Urinary bladder (tissue), 3 donors: ENCODE measurements at regions not wholly inside any gene's neighbourhood (a gene's known extent, or its start where the extent isn't known, plus 50 kb on each side); places are given as distances from the start of the nearest gene placed in this dataset.
"Not testable (repeated sequence)": the region's sequence is repeated elsewhere in the genome, so short reads cannot be mapped to it uniquely, and the experiment has no call there.

Experiments used
- DNase-seq: peaks from one replicate; pipeline ENCODE4 v3.0.0-alpha.2; 2015; ENCODE audit errors: extremely low spot score
- H3K27ac ChIP-seq: one replicate; pipeline ENCODE4 v1.5.1; 2013; ENCODE audit warnings: low read depth, mild to moderate bottlenecking, moderate library complexity
- H3K36me3 ChIP-seq: one replicate; pipeline ENCODE4 v1.6.1; 2013; ENCODE audit warnings: mild to moderate bottlenecking, moderate library complexity; ENCODE audit not compliant: insufficient read depth
- H3K4me1 ChIP-seq: one replicate; pipeline ENCODE4 v1.6.1; 2013; ENCODE audit warnings: mild to moderate bottlenecking, moderate library complexity; ENCODE audit not compliant: insufficient read depth
- H3K4me3 ChIP-seq: one replicate; pipeline ENCODE4 v1.5.1; 2013; ENCODE audit warnings: low read depth, low read length
- WGBS: extraction: QIAGEN DNeasy Blood & Tissue Kit; methylation state at CpG from one replicate; pipeline ENCODE4 v1.1.7; 2013; 5-methylcytosine and 5-hydroxymethylcytosine counted together
- donor health status: healthy with polysubstance abuse.
- donor health status: healthy.

DNA sequence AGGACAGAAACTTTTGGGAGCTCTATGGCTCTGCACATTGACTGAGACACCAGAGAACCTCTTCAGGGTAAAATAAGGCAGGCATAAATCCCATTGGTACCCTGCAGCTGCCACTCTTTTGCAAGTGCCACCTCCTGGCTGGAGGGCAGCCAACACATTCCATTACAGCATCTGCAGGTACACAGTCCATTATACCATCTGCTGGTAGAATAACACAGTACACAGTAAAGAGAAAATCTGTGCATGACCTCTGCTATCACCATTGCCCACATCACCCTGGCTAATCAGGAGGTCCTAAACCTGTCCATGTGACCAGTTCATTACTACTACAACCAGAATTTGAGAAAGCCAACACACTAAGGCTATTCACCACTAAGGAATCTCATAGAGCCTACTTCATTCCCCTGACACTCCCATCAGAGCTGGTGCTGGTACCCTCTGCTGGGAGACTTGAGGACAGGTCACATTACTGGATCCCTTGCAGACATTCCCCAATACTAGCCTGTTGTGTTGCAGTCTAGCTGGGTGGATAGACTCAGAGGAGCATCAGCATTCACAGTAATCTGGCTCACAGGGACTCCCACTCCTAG is 176.2 kb upstream of the TACR3 start:
- H3K36me3 ChIP-seq: no peaks in the 10 kb centered on the region
- no peak overlapping the region for H3K27ac ChIP-seq
- no peak overlapping the region for H3K4me3 ChIP-seq
- no peak for DNase-seq
- H3K4me1 ChIP-seq: no peaks in the 10 kb centered on the region

DNA sequence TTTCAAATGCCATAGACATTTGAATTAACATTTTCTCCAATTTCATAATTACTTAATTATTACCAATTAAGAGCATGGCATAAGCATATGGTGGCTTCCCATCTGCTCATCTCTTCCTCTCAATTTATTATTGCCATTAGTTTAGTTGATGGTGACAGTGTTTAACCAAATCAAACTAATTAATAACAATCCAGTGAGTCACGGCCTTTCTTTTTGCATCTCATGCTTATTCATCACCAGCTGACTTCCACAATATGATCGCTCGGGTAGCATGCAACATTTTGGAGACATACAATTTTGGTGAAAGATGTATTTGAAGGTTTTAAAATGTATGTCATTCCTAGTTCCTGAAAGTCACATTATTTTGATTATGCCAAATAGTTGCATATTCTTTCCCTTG is 172.8 kb upstream of the TACR3 start:
- no peaks in the 10 kb centered on the region for H3K4me1 ChIP-seq
- H3K36me3 ChIP-seq: no peaks in the 10 kb centered on the region
- H3K4me3 ChIP-seq: no peak overlapping the region
- H3K27ac ChIP-seq: no peak overlapping the region
- DNase-seq: no peak
- WGBS: 90% methylated on average over 3 of the region's 3 CpGs

DNA sequence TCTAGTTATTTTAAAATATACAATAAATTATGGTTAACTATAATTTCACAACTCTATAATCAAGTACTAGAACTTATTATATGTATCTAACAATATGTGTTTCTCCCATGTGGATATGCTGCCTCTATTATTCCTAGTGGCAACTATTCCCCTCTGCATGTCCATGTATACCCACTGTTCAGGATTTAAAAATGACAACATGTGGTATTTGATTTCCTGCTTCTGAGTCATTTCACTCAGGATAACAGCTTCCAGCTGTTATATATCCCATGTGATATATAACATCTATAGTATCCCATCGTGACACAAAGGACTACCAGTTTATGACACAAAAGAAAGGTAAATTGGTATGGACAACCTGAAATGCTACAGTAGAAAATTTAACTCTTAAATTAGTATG is 167.4 kb upstream of the TACR3 start:
- WGBS: 82% methylated on average over 1 of the region's 1 CpG
- no peak for DNase-seq

DNA sequence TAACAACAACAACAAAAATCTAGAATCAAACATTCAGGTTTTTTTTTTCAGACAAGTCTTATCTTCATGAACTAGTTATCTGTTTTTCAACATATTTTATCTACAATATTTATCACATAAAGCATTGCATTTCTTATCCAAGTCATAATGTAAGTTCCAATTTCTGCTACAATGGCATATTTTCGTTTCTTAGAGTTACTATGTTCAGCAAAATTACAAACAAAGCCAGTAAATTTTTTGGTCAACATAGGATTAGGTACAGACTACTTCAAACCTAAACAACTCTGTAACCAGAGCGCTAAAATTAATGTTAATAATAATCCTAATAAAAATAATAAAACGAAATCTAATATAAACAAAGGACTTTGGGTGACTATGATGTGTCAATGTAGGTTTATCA is 165.4 kb upstream of the TACR3 start:
- DNase-seq: no peak
- Histone ChIP-seq H3K4me1 (no peaks in the 10 kb centered on the region), H3K27ac (no peak overlapping the region), H3K4me3 (no peak overlapping the region), H3K36me3 (no peaks in the 10 kb centered on the region)
- 19% methylated on average over 3 of the region's 3 CpGs for WGBS

More for the DNA sequence above, 167.4 kb upstream of the TACR3 start:
- Histone ChIP-seq H3K4me1 (no peaks in the 10 kb centered on the region), H3K36me3 (no peaks in the 10 kb centered on the region), H3K4me3 (no peak overlapping the region), H3K27ac (no peak overlapping the region)

DNA sequence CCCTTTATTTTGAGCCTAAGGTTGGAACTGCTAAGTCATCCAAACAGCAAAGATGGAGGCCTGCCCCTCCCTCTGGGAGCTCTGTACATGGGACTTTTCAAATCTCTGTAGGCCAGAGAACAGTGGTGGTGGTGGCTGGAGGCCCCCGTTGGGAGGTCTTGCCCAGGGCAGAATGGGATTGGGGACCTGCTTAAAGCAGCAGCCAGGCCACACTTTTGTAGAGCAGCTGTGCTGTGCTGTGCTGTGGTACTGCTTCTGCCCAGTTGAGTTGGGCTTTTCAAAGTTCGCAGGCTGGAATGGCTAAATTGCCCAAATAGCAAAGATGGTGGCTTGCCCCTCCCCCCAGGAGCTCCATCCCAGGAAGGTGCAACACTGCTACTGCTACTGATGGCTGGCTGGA is 147.5 kb upstream of the TACR3 start:
- 84% methylated on average over 2 of the region's 2 CpGs for WGBS
- H3K4me3 ChIP-seq: no peak overlapping the region
- no peak for DNase-seq
- H3K36me3 ChIP-seq: no peaks in the 10 kb centered on the region
- no peak overlapping the region for H3K27ac ChIP-seq
- H3K4me1 ChIP-seq: no peaks in the 10 kb centered on the region

DNA sequence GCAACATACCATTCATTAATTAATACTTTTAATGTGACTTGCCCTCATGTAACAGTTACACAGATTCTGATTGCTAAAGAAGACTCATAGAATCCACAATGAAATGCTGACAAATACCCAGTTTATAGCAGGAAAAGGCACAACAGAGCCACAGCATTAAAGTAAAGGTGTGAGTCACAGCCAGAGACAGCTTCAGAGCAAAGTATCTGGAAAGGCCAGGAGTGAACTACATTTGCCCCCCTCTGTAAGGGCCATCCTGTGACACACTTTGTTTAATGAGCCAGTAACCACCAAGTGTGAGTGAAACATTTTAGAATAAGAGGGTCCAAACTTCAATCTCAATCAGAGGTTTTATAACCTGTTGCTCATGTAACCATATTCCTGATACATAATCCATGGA is 133.8 kb upstream of the TACR3 start:
- Histone ChIP-seq H3K36me3 (no peaks in the 10 kb centered on the region), H3K4me3 (no peak overlapping the region), H3K27ac (no peak overlapping the region), H3K4me1 (no peaks in the 10 kb centered on the region)
- DNase-seq: no peak

DNA sequence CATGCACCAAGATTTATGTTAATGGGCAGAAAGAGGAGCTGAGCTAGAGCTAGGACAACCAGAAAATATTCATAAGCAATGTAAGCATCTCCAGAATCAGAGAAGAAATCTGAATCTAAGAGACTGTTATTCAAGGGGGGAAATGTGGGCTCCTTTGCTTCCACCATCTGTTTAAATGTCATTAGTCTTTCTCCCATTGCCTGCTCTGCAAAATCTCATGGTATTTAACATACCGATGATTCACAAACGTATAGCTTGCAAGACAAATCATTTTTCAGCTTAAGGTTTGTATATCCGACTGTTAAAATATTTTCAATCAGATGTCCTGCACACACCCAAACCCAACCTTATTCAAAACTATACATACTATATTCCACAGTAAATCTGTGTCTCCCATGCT is 133.4 kb upstream of the TACR3 start:
- no peak for DNase-seq
- no peaks in the 10 kb centered on the region for H3K36me3 ChIP-seq
- WGBS: 83% methylated on average over 3 of the region's 3 CpGs
- no peak overlapping the region for H3K4me3 ChIP-seq
- no peak overlapping the region for H3K27ac ChIP-seq
- no peaks in the 10 kb centered on the region for H3K4me1 ChIP-seq

DNA sequence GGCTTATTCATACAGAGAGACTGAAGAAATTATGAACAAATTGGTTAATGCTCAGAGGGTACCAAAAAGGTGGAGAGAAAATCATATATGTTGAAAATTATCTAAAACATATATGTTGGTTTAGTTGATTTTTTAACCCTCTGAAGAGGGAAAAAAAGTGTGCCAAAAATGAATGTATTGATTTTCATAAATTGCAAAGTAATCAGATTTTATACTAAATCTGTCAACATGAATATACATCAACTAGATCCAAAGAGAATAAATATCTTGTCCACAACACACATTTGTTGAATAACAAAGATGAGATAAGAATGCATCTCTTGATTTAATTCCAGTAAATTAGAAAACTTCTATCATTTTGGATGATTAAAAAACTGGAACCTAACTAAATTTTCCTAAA is 125.3 kb upstream of the TACR3 start:
- Histone ChIP-seq H3K27ac (no peak overlapping the region), H3K4me3 (no peak overlapping the region), H3K36me3 (no peaks in the 10 kb centered on the region), H3K4me1 (no peaks in the 10 kb centered on the region)
- DNase-seq: no peak

DNA sequence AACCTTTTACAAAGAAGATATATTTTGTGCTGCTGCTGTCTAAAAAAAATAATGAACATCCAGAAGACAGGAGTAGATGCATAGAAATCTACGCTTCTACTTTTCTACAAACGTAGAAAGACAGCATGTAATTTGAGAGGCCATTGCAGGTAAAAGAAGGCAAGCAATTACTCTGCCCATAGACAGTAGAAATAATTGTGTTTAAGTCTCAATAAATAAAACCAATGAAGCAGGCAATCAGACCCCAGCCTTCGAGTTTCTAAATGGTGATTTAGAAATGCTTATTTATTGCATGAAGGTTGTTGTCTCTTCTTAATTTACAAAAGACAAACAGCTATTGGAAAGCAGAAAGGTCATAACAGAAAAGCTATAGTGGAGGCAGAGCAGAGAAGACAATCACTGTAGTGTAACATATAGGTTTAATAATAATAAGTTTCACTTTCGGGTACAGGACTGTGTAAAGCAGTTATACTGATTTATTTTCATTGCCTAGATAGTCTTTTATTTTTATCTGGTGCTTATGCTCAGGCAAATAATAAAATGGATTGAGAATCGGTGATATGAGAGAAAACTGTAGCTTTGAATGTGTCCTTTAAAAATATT is 123.0 kb upstream of the TACR3 start:
- no peak for DNase-seq
- Histone ChIP-seq H3K4me3 (no peak overlapping the region), H3K4me1 (no peaks in the 10 kb centered on the region), H3K27ac (no peak overlapping the region), H3K36me3 (no peaks in the 10 kb centered on the region)
- 66% methylated on average over 5 of the region's 5 CpGs for WGBS

DNA sequence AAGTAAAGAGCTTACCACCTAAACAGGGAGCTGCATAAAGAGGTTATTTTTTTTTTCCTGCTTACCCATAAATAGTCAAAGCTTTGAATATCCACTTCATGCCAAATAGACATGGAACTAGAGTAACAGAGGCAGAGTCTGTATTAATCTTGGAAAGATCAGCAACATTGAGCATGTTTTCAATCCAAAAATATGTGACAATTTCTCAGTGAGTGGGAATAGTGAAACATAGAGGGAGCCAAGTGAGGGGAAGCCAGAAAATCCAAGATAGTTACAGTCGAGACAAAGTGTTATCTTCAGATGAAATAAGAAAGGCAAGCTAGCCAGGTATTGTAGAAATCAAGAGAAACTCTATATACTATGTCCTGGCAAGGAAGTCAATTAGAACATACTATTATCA is 122.3 kb upstream of the TACR3 start:
- 38% methylated on average over 1 of the region's 1 CpG for WGBS
- DNase-seq: no peak
- Histone ChIP-seq H3K36me3 (no peaks in the 10 kb centered on the region), H3K4me1 (no peaks in the 10 kb centered on the region), H3K27ac (no peak overlapping the region), H3K4me3 (no peak overlapping the region)

DNA sequence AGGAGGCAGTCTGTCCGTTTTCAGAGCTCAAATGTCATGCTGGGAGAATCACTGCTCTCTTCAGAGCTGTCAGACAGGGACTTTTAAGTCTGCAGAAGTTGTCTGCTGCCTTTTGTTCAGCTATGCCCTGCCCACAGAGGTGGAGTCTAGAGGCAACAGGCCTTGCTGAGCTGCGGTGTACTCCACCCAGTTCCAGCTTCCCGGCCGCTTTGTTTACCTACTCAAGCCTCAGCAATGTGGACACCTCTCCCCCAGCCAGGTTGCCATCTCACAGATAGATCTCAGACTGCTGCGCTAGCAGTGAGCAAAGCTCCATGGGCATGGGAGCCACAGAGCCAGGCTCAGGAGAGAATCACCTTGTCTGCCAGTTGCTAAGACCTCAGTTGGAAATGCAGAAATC is 90.5 kb upstream of the TACR3 start:
- not testable (repeated sequence) for H3K4me1 ChIP-seq, H3K36me3 ChIP-seq, H3K27ac ChIP-seq, H3K4me3 ChIP-seq, DNase-seq
- 56% methylated on average over 5 of the region's 5 CpGs for WGBS

DNA sequence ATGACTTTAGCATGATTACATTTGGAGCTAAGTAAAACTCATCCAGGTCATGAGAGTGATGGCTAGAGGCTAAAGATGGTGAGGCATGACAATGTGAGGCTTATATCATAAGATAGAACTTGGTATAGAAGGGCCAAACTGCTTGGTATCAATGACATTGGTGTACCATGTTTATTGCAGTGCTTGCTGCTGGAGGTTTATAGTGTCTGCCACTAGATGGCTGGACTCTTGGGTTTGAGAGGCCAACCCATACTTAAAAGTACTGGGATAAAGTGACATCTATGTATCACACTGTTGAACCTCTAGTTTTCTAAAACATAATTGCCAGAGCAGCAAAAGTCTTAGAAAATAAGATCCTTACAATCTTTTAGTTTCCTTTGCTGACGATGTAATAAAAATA is 83.0 kb upstream of the TACR3 start:
- WGBS: 92% methylated on average over 1 of the region's 1 CpG
- Histone ChIP-seq H3K4me3 (no peak overlapping the region), H3K36me3 (no peaks in the 10 kb centered on the region), H3K4me1 (no peaks in the 10 kb centered on the region), H3K27ac (no peak overlapping the region)
- DNase-seq: no peak

DNA sequence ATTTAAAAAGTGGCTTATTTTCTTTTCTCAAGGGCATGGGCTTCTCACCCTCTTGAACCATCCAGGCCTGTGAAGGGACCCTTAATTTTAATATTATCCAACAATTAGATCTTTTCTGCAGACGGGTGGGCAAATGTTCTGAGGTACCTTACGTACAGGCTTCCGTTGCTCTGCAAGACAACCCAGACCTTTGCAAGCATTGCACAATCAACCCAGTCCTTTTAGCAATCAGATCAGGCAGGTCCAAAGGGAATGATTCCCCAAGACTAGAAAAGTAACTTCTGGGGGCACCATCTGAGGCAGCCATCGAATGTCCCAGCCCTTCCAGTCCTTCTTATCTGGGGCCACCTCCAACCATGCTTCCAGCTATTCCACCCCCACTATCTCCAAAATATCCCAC is 67.3 kb upstream of the TACR3 start:
- Histone ChIP-seq H3K36me3 (no peaks in the 10 kb centered on the region), H3K27ac (no peak overlapping the region), H3K4me1 (no peaks in the 10 kb centered on the region), H3K4me3 (no peak overlapping the region)
- WGBS: 93% methylated on average over 4 of the region's 4 CpGs
- no peak for DNase-seq

DNA sequence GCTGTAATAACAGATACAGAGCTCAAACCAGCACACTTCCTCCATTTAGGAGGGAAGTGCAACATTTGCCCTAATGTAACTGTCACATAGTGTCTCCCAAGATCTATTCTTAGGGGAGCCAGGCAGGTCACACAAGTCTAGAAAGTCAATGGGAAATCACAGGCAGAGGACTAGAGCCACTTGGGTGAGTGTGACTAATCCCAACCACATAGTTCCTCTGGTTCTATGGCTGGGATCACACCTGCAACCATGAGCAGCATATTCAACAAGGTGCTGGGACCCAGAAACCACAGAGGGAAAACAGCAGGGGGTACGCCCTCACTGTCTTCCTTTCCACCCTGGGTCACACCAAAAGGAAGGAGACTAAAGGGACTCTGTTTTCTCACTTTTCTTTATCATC is 66.8 kb upstream of the TACR3 start:
- WGBS: 68% methylated on average over 1 of the region's 1 CpG
- Histone ChIP-seq H3K27ac (no peak overlapping the region), H3K4me3 (no peak overlapping the region), H3K4me1 (no peaks in the 10 kb centered on the region), H3K36me3 (no peaks in the 10 kb centered on the region)
- no peak for DNase-seq

DNA sequence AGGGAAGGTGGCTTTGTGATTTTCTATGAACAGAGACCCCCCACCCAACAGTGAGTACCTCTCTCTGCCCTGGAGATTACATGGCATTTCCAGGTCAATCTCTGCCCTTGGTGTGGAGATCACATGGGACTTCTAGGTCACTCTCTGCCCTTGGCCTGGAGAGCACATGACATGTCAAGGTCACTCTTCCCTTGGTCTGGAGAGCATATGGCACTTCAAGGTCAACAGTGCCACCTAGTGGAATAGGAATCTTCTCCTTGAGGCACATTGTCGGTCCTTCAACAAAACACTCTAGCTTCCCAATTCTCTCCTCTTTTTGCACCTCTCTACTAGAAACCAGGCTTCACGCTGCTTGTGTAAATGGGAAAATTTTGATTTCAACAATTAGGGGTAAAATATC is 66.2 kb upstream of the TACR3 start:
- Histone ChIP-seq H3K4me3 (no peak overlapping the region), H3K36me3 (no peaks in the 10 kb centered on the region), H3K4me1 (no peaks in the 10 kb centered on the region), H3K27ac (no peak overlapping the region)
- DNase-seq: no peak
- WGBS: 80% methylated on average over 2 of the region's 2 CpGs
